Activated CD8-positive, alpha-beta memory T cell treated with anti-CD3 and anti-CD28 coated beads for 24 hours (primary cell): ENCODE measurements at regions not wholly inside any gene's neighbourhood (a gene's known extent, or its start where the extent isn't known, plus 50 kb on each side); places are given as distances from the start of the nearest gene placed in this dataset.
A peak's percentile ranks its signal among the peaks of the same experiment; 100 is the strongest.

Source experiments
- DNase-seq: peaks from one replicate; pipeline ENCODE4 v3.0.0-alpha.2; 2020

- DNase-seq = no peak
Measured at GRCh38 chr20:51265361-51265760, 242.5 kb upstream of the KCNG1 start.

- DNase-seq = no peak
Measured at GRCh38 chr20:51262240-51262639, 239.3 kb upstream of the KCNG1 start.

GRCh38 chr20:51259455-51259854 lies 236.5 kb upstream of the KCNG1 start:
- no peak for DNase-seq

GRCh38 chr20:51258582-51259165 lies 235.8 kb upstream of the KCNG1 start:
- DNase-seq = no peak

- no peak for DNase-seq
Measured at GRCh38 chr20:51255417-51255816, 232.5 kb upstream of the KCNG1 start.

- no peak for DNase-seq
Measured at GRCh38 chr20:51253280-51253679, 230.4 kb upstream of the KCNG1 start.

- DNase-seq = no peak
Measured at GRCh38 chr20:51249781-51250180, 226.9 kb upstream of the KCNG1 start.

GRCh38 chr20:51249215-51249614 lies 226.3 kb upstream of the KCNG1 start:
- DNase-seq = no peak

- DNase-seq = no peak
Measured at GRCh38 chr20:51244466-51244865, 221.6 kb upstream of the KCNG1 start.

- DNase-seq = no peak
Measured at GRCh38 chr20:51238675-51239305, 215.9 kb upstream of the KCNG1 start.

GRCh38 chr20:51237791-51238190 lies 214.9 kb upstream of the KCNG1 start:
- DNase-seq = no peak

GRCh38 chr20:51237278-51237677 lies 214.4 kb upstream of the KCNG1 start:
- DNase-seq = no peak

GRCh38 chr20:51236421-51236820 lies 213.5 kb upstream of the KCNG1 start:
- no peak for DNase-seq

GRCh38 chr20:51233345-51233744 lies 210.4 kb upstream of the KCNG1 start:
- no peak for DNase-seq

- DNase-seq = no peak
Measured at GRCh38 chr20:51230727-51231126, 207.8 kb upstream of the KCNG1 start.

- no peak for DNase-seq
Measured at GRCh38 chr20:51228763-51229162, 205.9 kb upstream of the KCNG1 start.

GRCh38 chr20:51227744-51228143 lies 204.8 kb upstream of the KCNG1 start:
- no peak for DNase-seq

GRCh38 chr20:51223183-51223720 lies 200.3 kb upstream of the KCNG1 start:
- no peak for DNase-seq

- no peak for DNase-seq
Measured at GRCh38 chr20:51221791-51222408, 199.0 kb upstream of the KCNG1 start.

GRCh38 chr20:51221103-51221502 lies 198.2 kb upstream of the KCNG1 start:
- DNase-seq = no peak

GRCh38 chr20:51220293-51220706 lies 197.4 kb upstream of the KCNG1 start:
- peak; percentile 84 for DNase-seq

- no peak for DNase-seq
Measured at GRCh38 chr20:51219544-51219943, 196.6 kb upstream of the KCNG1 start.

GRCh38 chr20:51218603-51219002 lies 195.7 kb upstream of the KCNG1 start:
- DNase-seq = no peak

- no peak for DNase-seq
Measured at GRCh38 chr20:51217347-51218045, 194.6 kb upstream of the KCNG1 start.
